RWPE2 (cell line): ENCODE measurements at regions not wholly inside any gene's neighbourhood (a gene's known extent, or its start where the extent isn't known, plus 50 kb on each side); places are given as distances from the start of the nearest gene placed in this dataset.

ENCODE experiments used
- ATAC-seq: fragments of 200-7000 bp; cut with Tn5 transposase; 3 replicates; pipeline ENCODE4 v1.9.1; 2021; ENCODE audit warnings: low read depth
- DNase-seq: peaks from one replicate; pipeline ENCODE4 v3.0.0-alpha.2; 2020; ENCODE audit warnings: low spot score
- H3K27ac ChIP-seq: fragments of 450-650 bp; 2 replicates; pipeline ENCODE4 v1.5.1; 2017; ENCODE audit warnings: mild to moderate bottlenecking; ENCODE audit not compliant: poor library complexity, severe bottlenecking
- H3K27me3 ChIP-seq: fragments of 250-450 bp; sonication (Bioruptor Pico); 2 replicates; pipeline ENCODE4 v1.5.1; 2021; ENCODE audit warnings: mild to moderate bottlenecking, moderate library complexity; ENCODE audit not compliant: insufficient read depth, poor library complexity, severe bottlenecking
- H3K36me3 ChIP-seq: fragments of 250-450 bp; sonication (Bioruptor Pico); 2 replicates; pipeline ENCODE4 v1.5.1; 2020; ENCODE audit warnings: low read depth, mild to moderate bottlenecking, moderate library complexity
- H3K4me1 ChIP-seq: fragments of 250-450 bp; sonication (Bioruptor Pico); 2 replicates; pipeline ENCODE4 v1.5.1; 2021; ENCODE audit warnings: mild to moderate bottlenecking, moderate library complexity; ENCODE audit not compliant: insufficient read depth, poor library complexity, severe bottlenecking
- H3K4me3 ChIP-seq: fragments of 250-450 bp; sonication (Bioruptor Pico); 2 replicates; pipeline ENCODE4 v1.5.1; 2021; ENCODE audit warnings: mild to moderate bottlenecking, moderate library complexity; ENCODE audit not compliant: severe bottlenecking
- H3K9me3 ChIP-seq: fragments of 250-450 bp; sonication (Bioruptor Pico); 2 replicates; pipeline ENCODE4 v1.5.1; 2021; ENCODE audit warnings: mild to moderate bottlenecking, moderate library complexity; ENCODE audit not compliant: severe bottlenecking
- TF ChIP-seq, protein P1 (sequence below): fragments of 450-650 bp; IDR thresholded peaks from one replicate; pipeline ENCODE4 v1.5.1; 2017; ENCODE audit warnings: mild to moderate bottlenecking, moderate library complexity; ENCODE audit not compliant: poor library complexity, severe bottlenecking

DNA sequence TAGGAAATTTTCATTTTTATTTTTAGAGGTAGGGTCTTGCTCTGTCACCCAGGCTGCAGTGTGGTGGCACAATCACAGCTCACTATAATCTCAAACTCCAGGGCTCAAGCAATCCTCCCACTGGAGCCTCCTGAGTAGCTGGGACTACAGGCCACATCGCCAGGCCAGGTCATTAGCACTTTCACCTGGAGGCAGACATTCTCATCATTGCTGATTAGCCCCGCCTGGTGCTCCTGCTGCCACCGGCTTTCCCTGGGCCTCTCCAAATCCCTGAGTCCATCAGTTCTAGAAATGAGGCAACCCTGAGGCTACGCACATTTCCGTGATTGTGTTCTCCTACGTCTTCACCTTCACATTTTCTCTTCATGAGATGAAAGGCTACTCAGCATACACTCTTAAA lies 607.7 kb upstream of the NRSN1 start:
- Histone ChIP-seq H3K27ac (no peak overlapping the region), H3K4me3 (no peak overlapping the region), H3K9me3 (no peaks in the 10 kb centered on the region), H3K4me1 (no peaks in the 10 kb centered on the region), H3K27me3 (no peaks in the 10 kb centered on the region), H3K36me3 (no peaks in the 10 kb centered on the region)
- TF ChIP-seq, protein P1, sequence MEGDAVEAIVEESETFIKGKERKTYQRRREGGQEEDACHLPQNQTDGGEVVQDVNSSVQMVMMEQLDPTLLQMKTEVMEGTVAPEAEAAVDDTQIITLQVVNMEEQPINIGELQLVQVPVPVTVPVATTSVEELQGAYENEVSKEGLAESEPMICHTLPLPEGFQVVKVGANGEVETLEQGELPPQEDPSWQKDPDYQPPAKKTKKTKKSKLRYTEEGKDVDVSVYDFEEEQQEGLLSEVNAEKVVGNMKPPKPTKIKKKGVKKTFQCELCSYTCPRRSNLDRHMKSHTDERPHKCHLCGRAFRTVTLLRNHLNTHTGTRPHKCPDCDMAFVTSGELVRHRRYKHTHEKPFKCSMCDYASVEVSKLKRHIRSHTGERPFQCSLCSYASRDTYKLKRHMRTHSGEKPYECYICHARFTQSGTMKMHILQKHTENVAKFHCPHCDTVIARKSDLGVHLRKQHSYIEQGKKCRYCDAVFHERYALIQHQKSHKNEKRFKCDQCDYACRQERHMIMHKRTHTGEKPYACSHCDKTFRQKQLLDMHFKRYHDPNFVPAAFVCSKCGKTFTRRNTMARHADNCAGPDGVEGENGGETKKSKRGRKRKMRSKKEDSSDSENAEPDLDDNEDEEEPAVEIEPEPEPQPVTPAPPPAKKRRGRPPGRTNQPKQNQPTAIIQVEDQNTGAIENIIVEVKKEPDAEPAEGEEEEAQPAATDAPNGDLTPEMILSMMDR = no peak
- no peak for DNase-seq
- ATAC-seq = no peak

DNA sequence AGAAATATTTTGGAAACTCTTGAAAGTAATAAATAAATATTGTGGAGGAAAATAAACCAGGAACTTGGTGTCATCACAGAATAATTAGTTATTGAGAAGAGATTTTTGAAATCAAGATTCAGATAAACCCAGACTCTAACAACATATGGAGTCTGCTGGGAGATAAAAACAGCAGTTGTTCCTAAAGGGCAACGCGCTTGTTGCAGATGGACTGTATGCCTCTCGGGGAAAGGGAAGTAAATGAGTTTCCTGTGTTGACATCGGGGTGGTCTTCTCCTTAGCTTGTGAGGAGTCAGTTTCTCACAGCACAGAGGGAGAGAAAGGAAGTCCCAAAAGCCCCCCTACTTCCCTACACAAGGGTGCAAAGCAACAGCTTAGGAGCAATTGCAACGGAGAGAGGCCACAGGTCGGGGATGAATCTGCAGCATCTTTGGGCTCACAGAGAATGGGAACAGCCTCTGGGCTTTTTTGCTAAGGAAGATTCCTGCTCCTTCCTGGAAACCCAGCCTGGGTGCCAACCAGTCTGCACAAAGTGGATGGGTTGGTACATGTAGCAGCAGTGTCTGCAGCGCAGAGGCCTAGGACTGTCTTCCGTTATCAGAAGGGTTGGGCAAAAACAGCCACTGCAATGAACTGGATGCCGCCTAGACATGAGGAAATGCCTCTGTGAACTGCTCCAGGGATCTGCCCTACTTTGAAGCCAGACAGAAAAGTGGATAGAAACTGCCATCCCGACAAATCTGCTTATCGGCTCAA lies 603.0 kb upstream of the NRSN1 start:
- Histone ChIP-seq H3K9me3 (no peaks in the 10 kb centered on the region), H3K4me1 (no peaks in the 10 kb centered on the region), H3K4me3 (no peak overlapping the region), H3K27me3 (no peaks in the 10 kb centered on the region), H3K36me3 (no peaks in the 10 kb centered on the region), H3K27ac (no peak overlapping the region)
- TF ChIP-seq, protein P1 = no peak
- no peak for ATAC-seq
- DNase-seq = no peak

DNA sequence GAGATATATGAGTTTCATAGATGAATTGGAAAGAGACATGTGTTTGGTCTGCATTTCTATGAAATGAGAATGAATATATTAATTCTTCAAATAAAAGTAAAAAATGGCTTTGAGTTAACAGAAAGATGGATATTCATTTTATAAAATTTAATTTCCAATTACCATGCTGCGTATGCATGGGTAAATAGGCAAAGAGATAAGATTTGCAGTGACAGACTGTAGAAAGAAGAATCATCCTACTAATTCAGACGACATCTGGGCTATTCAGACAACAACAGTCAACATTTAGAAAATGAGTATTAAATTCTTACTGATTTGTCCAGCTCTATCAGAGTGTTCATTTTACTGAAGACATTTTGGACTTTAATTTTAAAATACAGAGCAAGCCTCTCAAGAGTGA lies 602.2 kb upstream of the NRSN1 start:
- no peak overlapping the region for H3K4me3 ChIP-seq
- no peak for ATAC-seq
- H3K4me1 ChIP-seq = no peaks in the 10 kb centered on the region
- TF ChIP-seq, protein P1 = no peak
- H3K27ac ChIP-seq = no peak overlapping the region
- H3K27me3 ChIP-seq = no peaks in the 10 kb centered on the region
- DNase-seq = no peak
- no peaks in the 10 kb centered on the region for H3K9me3 ChIP-seq
- no peaks in the 10 kb centered on the region for H3K36me3 ChIP-seq

DNA sequence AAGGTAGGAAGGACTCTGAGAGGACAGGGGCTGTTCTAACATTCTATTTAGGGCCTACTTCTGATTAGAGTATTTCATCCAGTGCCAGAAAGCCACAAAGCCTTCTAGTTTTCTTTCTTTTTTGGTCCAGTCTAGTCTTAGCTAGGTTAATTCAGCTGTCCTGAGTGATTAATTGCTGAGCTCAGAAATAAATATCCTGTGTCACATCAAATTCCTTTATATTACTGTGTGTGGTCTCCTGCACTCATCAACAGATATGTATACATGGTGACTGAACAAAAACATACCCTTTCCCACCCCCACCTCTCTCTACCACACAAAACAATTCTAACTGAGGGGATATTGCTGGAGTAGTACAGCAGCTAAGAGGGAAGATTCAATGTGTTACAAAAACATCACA lies 601.5 kb upstream of the NRSN1 start:
- DNase-seq = no peak
- no peaks in the 10 kb centered on the region for H3K27me3 ChIP-seq
- H3K36me3 ChIP-seq = no peaks in the 10 kb centered on the region
- no peak overlapping the region for H3K4me3 ChIP-seq
- H3K4me1 ChIP-seq = no peaks in the 10 kb centered on the region
- no peaks in the 10 kb centered on the region for H3K9me3 ChIP-seq
- no peak overlapping the region for H3K27ac ChIP-seq
- ATAC-seq = no peak
- TF ChIP-seq, protein P1 = no peak

DNA sequence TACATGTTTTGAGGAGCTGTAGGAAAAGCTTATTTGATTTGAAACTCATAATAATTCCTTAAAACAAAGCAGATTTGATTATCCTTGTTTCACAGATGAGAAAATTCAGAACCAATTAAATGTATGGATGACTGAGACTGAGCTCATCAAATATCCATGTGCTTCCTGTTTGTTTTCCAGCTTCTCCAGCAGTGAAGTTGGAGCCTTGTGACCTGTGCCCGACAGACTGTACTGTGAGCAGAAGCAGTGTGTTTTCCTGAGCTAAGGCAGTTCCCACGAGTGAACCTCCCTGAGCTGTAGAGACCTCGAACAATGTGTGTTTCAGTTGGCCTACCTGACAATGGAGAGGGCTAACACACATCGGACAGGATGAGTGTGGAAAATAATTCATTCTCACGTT lies 599.5 kb upstream of the NRSN1 start:
- Histone ChIP-seq H3K36me3 (no peaks in the 10 kb centered on the region), H3K27ac (no peak overlapping the region), H3K9me3 (no peaks in the 10 kb centered on the region), H3K27me3 (no peaks in the 10 kb centered on the region), H3K4me1 (no peaks in the 10 kb centered on the region), H3K4me3 (no peak overlapping the region)
- no peak for DNase-seq
- no peak for ATAC-seq
- TF ChIP-seq, protein P1 = no peak
